Stimulated activated CD4-positive, alpha-beta T cell treated with anti-CD3 and anti-CD28 coated beads, TNF-alpha, amount 100 ng/mL, for 1 hour (primary cell): ENCODE measurements at regions not wholly inside any gene's neighbourhood (a gene's known extent, or its start where the extent isn't known, plus 50 kb on each side); places are given as distances from the start of the nearest gene placed in this dataset.
A peak's percentile ranks its signal among the peaks of the same experiment; 100 is the strongest.
"Not testable (repeated sequence)": the region's sequence is repeated elsewhere in the genome, so short reads cannot be mapped to it uniquely, and the experiment has no call there.

Experiments
- DNase-seq, 3 donors: peaks; one replicate each; pipeline ENCODE4 v3.0.0-alpha.2; 2020; ENCODE audit warnings: low read depth in 3 of 3, low spot score in 1 of 3

- no peak for DNase-seq
These were observed 57.6 kb downstream of the PTTG1 start for GRCh38 chr5:160479220-160479619.

GRCh38 chr5:160479926-160480325 is 58.3 kb downstream of the PTTG1 start:
- DNase-seq, result no peak

GRCh38 chr5:160480652-160481051 is 59.0 kb downstream of the PTTG1 start:
- no peak for DNase-seq

- no peak for DNase-seq
These were observed 63.0 kb downstream of the PTTG1 start for GRCh38 chr5:160484678-160485077.

- no peak for DNase-seq
These were observed 63.8 kb downstream of the PTTG1 start for GRCh38 chr5:160485364-160485969.

- no peak for DNase-seq
These were observed 64.9 kb downstream of the PTTG1 start for GRCh38 chr5:160486573-160486972.

- no peak for DNase-seq
These were observed 67.0 kb downstream of the PTTG1 start for GRCh38 chr5:160488394-160489325.

GRCh38 chr5:160491438-160491837 is 69.8 kb downstream of the PTTG1 start:
- no peak for DNase-seq

- no peak for DNase-seq
These were observed 70.9 kb downstream of the PTTG1 start for GRCh38 chr5:160492565-160492964.

GRCh38 chr5:160493806-160494338 is 72.2 kb downstream of the PTTG1 start:
- no peak for DNase-seq

- no peak for DNase-seq
These were observed 72.8 kb downstream of the PTTG1 start for GRCh38 chr5:160494451-160494850.

- DNase-seq, result no peak
These were observed 74.7 kb downstream of the PTTG1 start for GRCh38 chr5:160496334-160496733.

GRCh38 chr5:160496784-160497183 is 75.1 kb downstream of the PTTG1 start:
- DNase-seq, result no peak

- no peak for DNase-seq
These were observed 76.2 kb downstream of the PTTG1 start for GRCh38 chr5:160497878-160498277.

- DNase-seq, result not testable (repeated sequence)
These were observed 76.9 kb downstream of the PTTG1 start for GRCh38 chr5:160498441-160499043.

GRCh38 chr5:160500786-160501779 is 79.4 kb downstream of the PTTG1 start:
- no peak for DNase-seq

GRCh38 chr5:160504906-160505305 is 83.3 kb downstream of the PTTG1 start:
- DNase-seq, result no peak

- DNase-seq, result peak in 2 of 3 donors; percentile 47 to 54
These were observed 84.7 kb downstream of the PTTG1 start for GRCh38 chr5:160506006-160507004.

- no peak for DNase-seq
These were observed 85.6 kb downstream of the PTTG1 start for GRCh38 chr5:160507221-160507721.
